A673 (cell line): ENCODE measurements at regions not wholly inside any gene's neighbourhood (a gene's known extent, or its start where the extent isn't known, plus 50 kb on each side); places are given as distances from the start of the nearest gene placed in this dataset.

ENCODE experiments used
- CTCF ChIP-seq: fragments of 300-800, 200-600 bp; sonication (generic); conservative IDR thresholded peaks from 2 replicates; pipeline ENCODE4 v1.5.1; 2017; ENCODE audit warnings: low read depth, mild to moderate bottlenecking, antibody characterized with exemption, low read length, moderate library complexity, mixed read lengths
- EZH2 ChIP-seq: fragments of 200-600 bp; sonication (generic); IDR thresholded peaks from 2 replicates; pipeline ENCODE4 v1.6.1; 2017; ENCODE audit warnings: borderline replicate concordance, low read depth, mild to moderate bottlenecking, mixed read lengths, antibody characterized with exemption, low read length; ENCODE audit not compliant: poor library complexity, severe bottlenecking

- TF ChIP-seq CTCF: no peak
- no peak for TF ChIP-seq EZH2
Observed at GRCh38 chr5:120823328-120823727, 359.2 kb downstream of the PRR16 start.
